Psoas muscle (tissue), 7 donors: ENCODE measurements at regions not wholly inside any gene's neighbourhood (a gene's known extent, or its start where the extent isn't known, plus 50 kb on each side); places are given as distances from the start of the nearest gene placed in this dataset.

Source experiments
- ATAC-seq, 4 donors: fragments of 200-7000 bp; cut with Tn5 transposase; one replicate each; pipeline ENCODE4 v1.9.1; 2020; ENCODE audit warnings: moderate library complexity in 3 of 4, mild to moderate bottlenecking in 2 of 4
- DNase-seq, 2 donors: peaks; one replicate each; pipeline ENCODE4 v3.0.0-alpha.2; 2020
- H3K27ac ChIP-seq: fragments of 200-600 bp; one replicate; pipeline ENCODE4 v1.8.0; 2022
- H3K27me3 ChIP-seq, 3 donors: fragments of 200-600 bp in 1 of 3; one replicate each; pipeline versions ENCODE4 v1.6.1 to v1.8.0; 2013 to 2022; ENCODE audit warnings: low read length in 2 of 3, mild to moderate bottlenecking in 2 of 3, moderate library complexity in 1 of 3; ENCODE audit not compliant: insufficient read depth in 3 of 3
- H3K36me3 ChIP-seq, 2 donors: fragments of 200-600 bp in 1 of 2; one replicate each; pipeline versions ENCODE4 v1.6.1 to v1.8.0; 2013 to 2022; ENCODE audit warnings: low read depth in 1 of 2, mild to moderate bottlenecking in 1 of 2, moderate library complexity in 1 of 2; ENCODE audit not compliant: insufficient read depth in 1 of 2
- H3K4me1 ChIP-seq: fragments of 200-600 bp; one replicate; pipeline ENCODE4 v1.8.0; 2022
- H3K4me3 ChIP-seq: fragments of 200-600 bp; one replicate; pipeline ENCODE4 v1.8.0; 2022; ENCODE audit warnings: mild to moderate bottlenecking
- H3K9me3 ChIP-seq: fragments of 200-600 bp; one replicate; pipeline ENCODE4 v1.8.0; 2022
- WGBS, 3 donors: extraction: QIAGEN DNeasy Blood & Tissue Kit; methylation state at CpG; one replicate each; pipeline versions ENCODE4 v1.1.6 to v1.1.7; 2013; 5-methylcytosine and 5-hydroxymethylcytosine counted together
- intact Hi-C, 2 donors: fragments of 100-400 bp; cut with DNase I; formaldehyde crosslinking; loops; one replicate each; pipeline versions ENCODE4 v1.11.0 to v1.14.2; 2022
- TF ChIP-seq, protein P1 (sequence below): fragments of 200-600 bp; IDR thresholded peaks from one replicate; pipeline ENCODE4 v1.8.0; 2022; ENCODE audit warnings: antibody characterized with exemption
- donor health status: healthy with polysubstance abuse.
- donor health status: DM: no; HTN: no; CAD: no; lungs with moderate emphysema.
- donor health status: Bipolar disorder and iron deficiency.
- donor health status: healthy.
- donor health status: DM: yes; HTN: yes; CAD: no.
- donor health status: DM: no; HTN: no; CAD: no.
- donor health status: DM: yes; HTN: yes; CAD: no.

DNA sequence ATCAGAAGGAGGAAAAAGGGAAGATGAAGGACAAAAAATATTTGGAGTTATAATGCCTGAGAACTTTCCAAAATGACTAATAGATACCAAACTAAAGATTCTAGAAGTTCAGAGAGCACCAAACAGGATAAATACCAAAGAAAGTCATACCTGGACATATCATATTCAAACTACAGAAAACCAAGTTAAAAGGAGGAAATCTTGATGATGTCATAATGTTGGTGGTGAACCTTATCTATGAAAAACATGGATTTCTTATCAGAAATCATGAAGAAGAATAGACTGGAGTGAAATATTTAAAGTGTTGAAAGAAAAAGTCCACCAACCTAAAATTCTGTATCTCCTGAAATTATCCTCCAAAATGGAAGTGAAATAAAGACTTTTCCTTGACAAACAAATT, 389.2 kb downstream of the JRKL start:
- H3K4me3 ChIP-seq, result no peak overlapping the region
- intact Hi-C loops, result no loop called here
- no peaks in the 10 kb centered on the region for H3K4me1 ChIP-seq
- H3K27ac ChIP-seq, result no peak overlapping the region
- H3K9me3 ChIP-seq, result no peaks in the 10 kb centered on the region
- ATAC-seq (no peak), DNase-seq (no peak)
- H3K36me3 ChIP-seq, result no peaks in the 10 kb centered on the region
- H3K27me3 ChIP-seq, result no peaks in the 10 kb centered on the region
- TF ChIP-seq, protein P1, sequence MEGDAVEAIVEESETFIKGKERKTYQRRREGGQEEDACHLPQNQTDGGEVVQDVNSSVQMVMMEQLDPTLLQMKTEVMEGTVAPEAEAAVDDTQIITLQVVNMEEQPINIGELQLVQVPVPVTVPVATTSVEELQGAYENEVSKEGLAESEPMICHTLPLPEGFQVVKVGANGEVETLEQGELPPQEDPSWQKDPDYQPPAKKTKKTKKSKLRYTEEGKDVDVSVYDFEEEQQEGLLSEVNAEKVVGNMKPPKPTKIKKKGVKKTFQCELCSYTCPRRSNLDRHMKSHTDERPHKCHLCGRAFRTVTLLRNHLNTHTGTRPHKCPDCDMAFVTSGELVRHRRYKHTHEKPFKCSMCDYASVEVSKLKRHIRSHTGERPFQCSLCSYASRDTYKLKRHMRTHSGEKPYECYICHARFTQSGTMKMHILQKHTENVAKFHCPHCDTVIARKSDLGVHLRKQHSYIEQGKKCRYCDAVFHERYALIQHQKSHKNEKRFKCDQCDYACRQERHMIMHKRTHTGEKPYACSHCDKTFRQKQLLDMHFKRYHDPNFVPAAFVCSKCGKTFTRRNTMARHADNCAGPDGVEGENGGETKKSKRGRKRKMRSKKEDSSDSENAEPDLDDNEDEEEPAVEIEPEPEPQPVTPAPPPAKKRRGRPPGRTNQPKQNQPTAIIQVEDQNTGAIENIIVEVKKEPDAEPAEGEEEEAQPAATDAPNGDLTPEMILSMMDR, result no peak

- intact Hi-C loops, result no loop called here
- 0 to 39% (median 34%) methylated on average over 1 of the region's 1 CpG for WGBS, 3 donors
- TF ChIP-seq, protein P1, result no peak
- H3K27ac ChIP-seq, result no peak overlapping the region
- no peaks in the 10 kb centered on the region for H3K4me1 ChIP-seq
- DNase-seq, result no peak
- H3K9me3 ChIP-seq, result no peaks in the 10 kb centered on the region
- no peaks in the 10 kb centered on the region for H3K27me3 ChIP-seq
- no peak overlapping the region for H3K4me3 ChIP-seq
- ATAC-seq, result no peak
- no peaks in the 10 kb centered on the region for H3K36me3 ChIP-seq
Measured at GRCh38 chr11:96781082-96781481, 391.3 kb downstream of the JRKL start.

DNA sequence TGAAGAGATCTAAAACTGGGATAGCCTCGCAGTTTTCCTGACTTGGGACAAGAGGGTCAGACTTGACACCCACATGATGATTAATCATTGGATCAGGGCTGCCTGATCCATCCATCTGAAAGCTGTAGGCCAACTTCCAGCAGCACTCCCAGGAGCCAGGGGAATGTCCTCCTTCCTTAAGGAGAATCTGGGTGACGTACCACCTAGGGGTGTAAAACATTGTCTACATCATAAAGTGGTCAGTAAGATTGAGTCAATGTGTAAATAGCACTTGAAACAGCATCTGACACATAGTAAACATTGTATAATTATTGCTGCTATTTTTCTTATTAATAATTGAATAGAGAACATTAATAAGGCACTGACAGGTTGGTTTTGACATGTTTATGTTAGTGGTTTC, 392.8 kb downstream of the JRKL start:
- H3K4me1 ChIP-seq, result no peaks in the 10 kb centered on the region
- no peaks in the 10 kb centered on the region for H3K9me3 ChIP-seq
- ATAC-seq, result no peak
- H3K27ac ChIP-seq, result no peak overlapping the region
- DNase-seq, result no peak
- TF ChIP-seq, protein P1, result no peak
- WGBS, 3 donors, result 72 to 88% (median 81%) methylated on average over 2 of the region's 2 CpGs
- intact Hi-C loops, result no loop called here
- H3K27me3 ChIP-seq, result no peaks in the 10 kb centered on the region
- no peak overlapping the region for H3K4me3 ChIP-seq
- H3K36me3 ChIP-seq, result no peaks in the 10 kb centered on the region

- Histone ChIP-seq H3K4me1 (no peaks in the 10 kb centered on the region), H3K4me3 (no peak overlapping the region), H3K36me3 (no peaks in the 10 kb centered on the region), H3K27me3 (no peaks in the 10 kb centered on the region), H3K9me3 (no peaks in the 10 kb centered on the region), H3K27ac (no peak overlapping the region)
- intact Hi-C loops, result no loop called here
- TF ChIP-seq, protein P1, result no peak
- no peak for ATAC-seq
- no peak for DNase-seq
- 46 to 54% (median 47%) methylated on average over 3 of the region's 3 CpGs for WGBS, 3 donors
Measured at GRCh38 chr11:96783311-96783710, 393.5 kb downstream of the JRKL start.

DNA sequence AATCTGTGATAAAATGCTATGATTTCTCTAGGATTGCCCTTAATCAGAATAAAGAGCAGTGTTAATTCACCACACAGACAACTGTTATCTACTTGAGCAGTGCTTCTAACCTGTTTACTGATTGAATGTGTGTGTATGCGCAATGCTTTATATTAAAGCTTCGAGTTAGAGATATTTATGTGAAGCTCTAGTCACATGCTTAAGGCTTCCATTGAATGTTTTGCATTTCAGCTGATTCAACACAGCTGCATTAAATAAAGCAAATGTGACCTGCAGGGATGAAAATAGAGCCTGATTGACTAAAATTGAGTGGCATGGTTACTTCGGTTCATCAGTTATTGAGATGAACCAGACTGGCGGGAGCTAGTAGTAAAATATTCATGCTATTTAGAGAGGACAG, 395.3 kb downstream of the JRKL start:
- Histone ChIP-seq H3K4me3 (no peak overlapping the region), H3K27me3 (no peaks in the 10 kb centered on the region), H3K36me3 (no peaks in the 10 kb centered on the region), H3K9me3 (no peaks in the 10 kb centered on the region), H3K27ac (no peak overlapping the region), H3K4me1 (no peaks in the 10 kb centered on the region)
- ATAC-seq, result no peak
- TF ChIP-seq, protein P1, result no peak
- WGBS, 3 donors, result 73 to 80% (median 77%) methylated on average over 4 of the region's 4 CpGs
- no peak for DNase-seq
- intact Hi-C loops, result no loop called here
